ENCODE measurements at regions not wholly inside any gene's neighbourhood (a gene's known extent, or its start where the extent isn't known, plus 50 kb on each side); places are given as distances from the start of the nearest gene placed in this dataset.

- TF ChIP-seq POLR2A (IDR thresholded peaks at IDR 0.05; ENCODE audit: low read depth, low read length) (no peak), POLR2AphosphoS5 (IDR thresholded peaks at IDR 0.05; ENCODE audit: low read depth, low read length) (no peak)
Measured at GRCh38 chr16:6406028-6406427, 926.6 kb upstream of the RBFOX1 start.

All from GM12892 (cell line).